Esophagus muscularis mucosa (tissue), 3 donors: ENCODE measurements at regions not wholly inside any gene's neighbourhood (a gene's known extent, or its start where the extent isn't known, plus 50 kb on each side); places are given as distances from the start of the nearest gene placed in this dataset.

Experiments used
- EP300 ChIP-seq: sonication (generic); formaldehyde crosslinking; IDR thresholded peaks from one replicate; pipeline ENCODE4 v1.6.1; 2017; ENCODE audit warnings: antibody characterized with exemption
- POLR2A ChIP-seq: fragments of 450-650 bp; IDR thresholded peaks from one replicate; pipeline ENCODE4 v1.6.1; 2017; ENCODE audit warnings: antibody characterized with exemption, moderate library complexity, mild to moderate bottlenecking, low read depth
- POLR2AphosphoS5 ChIP-seq, 2 donors: sonication (generic); formaldehyde crosslinking; IDR thresholded peaks; one replicate each; pipeline ENCODE4 v1.6.1; 2017; ENCODE audit warnings: antibody characterized with exemption in 2 of 2

GRCh38 chr21:34020005-34020847 is 53.2 kb upstream of the MRPS6 start:
- TF ChIP-seq POLR2A = no peak
- TF ChIP-seq POLR2AphosphoS5 (IDR thresholded peaks at IDR 0.05) = no peak
- TF ChIP-seq EP300 = no peak
